COR-L47 (cell line): ENCODE measurements at regions not wholly inside any gene's neighbourhood (a gene's known extent, or its start where the extent isn't known, plus 50 kb on each side); places are given as distances from the start of the nearest gene placed in this dataset.
"Not testable (repeated sequence)": the region's sequence is repeated elsewhere in the genome, so short reads cannot be mapped to it uniquely, and the experiment has no call there.

Source experiments
- DNase-seq: peaks from one replicate; lab custom pipeline; 2025; lab: John Stamatoyannopoulos, UW

DNA sequence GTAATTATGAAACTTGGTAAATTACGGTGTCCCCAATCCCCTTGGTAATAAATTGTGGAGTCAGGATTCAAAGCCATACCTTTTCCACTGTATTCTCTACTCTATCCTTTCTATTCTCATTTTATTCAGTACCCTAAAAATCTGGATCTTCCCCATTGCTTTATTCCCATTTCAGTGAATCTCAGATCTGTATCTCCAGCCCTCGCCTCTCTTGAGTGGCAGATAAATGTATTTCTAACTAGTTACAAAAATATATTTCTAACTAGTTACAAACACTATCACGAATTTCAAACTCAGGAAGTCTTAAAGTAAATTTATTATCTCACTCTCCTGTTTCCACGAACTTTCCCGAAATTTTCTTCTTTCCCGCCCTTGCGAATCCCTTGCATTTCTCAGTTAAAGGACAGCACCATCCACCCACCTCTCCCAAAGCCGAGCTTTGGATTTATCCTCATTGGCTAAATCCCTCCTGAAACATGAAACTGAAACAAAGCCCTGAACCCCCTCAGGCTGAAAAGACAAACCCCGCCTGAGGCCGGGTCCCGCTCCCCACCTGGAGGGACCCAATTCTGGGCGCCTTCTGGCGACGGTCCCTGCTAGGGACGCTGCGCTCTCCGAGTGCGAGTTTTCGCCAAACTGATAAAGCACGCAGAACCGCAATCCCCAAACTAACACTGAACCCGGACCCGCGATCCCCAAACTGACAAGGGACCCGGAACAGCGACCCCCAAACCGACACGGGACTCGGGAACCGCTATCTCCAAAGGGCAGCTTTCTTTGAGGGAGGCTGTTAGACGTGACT is 164.3 kb upstream of the PABPC3 start:
- DNase-seq, result no peak

GRCh38 chr13:24933106-24934023 is 162.6 kb upstream of the PABPC3 start:
- DNase-seq, result not testable (repeated sequence)

- not testable (repeated sequence) for DNase-seq
Observed at GRCh38 chr13:24934024-24934385, 161.9 kb upstream of the PABPC3 start.

DNA sequence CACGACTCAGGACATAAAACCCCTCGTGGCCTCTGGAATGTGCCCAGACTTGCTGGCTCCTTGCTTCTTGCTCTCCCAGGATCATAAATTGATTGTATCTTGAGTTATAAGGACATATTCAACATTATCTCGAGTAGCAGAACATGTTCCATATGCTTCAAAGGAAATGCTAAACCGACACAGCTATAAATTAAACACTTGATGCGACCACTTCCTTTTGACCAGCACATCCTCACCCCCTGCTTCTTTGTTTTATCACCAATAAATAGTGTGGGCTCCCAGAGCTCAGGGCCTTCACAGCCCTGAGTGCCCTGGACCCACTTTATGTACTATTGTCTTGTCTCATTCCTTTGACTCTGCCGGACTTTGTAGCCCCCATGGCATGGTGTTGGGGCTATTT is 157.0 kb upstream of the PABPC3 start:
- no peak for DNase-seq

GRCh38 chr13:24941023-24941713 is 154.8 kb upstream of the PABPC3 start:
- DNase-seq, result not testable (repeated sequence)

GRCh38 chr13:24943136-24943535 is 152.8 kb upstream of the PABPC3 start:
- no peak for DNase-seq

GRCh38 chr13:24944073-24944472 is 151.9 kb upstream of the PABPC3 start:
- not testable (repeated sequence) for DNase-seq

- DNase-seq, result not testable (repeated sequence)
Observed at GRCh38 chr13:24948977-24949376, 147.0 kb upstream of the PABPC3 start.

- DNase-seq, result not testable (repeated sequence)
Observed at GRCh38 chr13:24950611-24951010, 145.3 kb upstream of the PABPC3 start.

DNA sequence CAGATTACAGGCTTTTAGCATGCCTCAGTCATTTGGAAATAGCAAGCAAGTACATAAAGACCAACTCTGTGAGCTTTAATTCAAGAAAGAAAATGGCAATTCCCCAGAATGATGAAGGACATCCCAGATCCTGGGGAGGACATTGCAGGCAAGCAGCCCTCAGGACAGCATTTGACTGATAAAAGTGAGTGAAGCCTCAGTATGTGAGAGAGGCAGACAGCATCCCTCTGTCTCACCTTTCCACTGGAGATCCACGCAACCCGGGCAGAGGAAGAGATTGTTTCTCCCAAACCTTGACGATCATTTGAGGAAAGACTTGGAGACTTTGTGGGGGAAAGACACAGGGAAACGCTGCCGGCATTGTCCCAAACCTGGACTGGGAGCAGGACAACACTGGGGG is 128.0 kb upstream of the PABPC3 start:
- DNase-seq, result not testable (repeated sequence)

DNA sequence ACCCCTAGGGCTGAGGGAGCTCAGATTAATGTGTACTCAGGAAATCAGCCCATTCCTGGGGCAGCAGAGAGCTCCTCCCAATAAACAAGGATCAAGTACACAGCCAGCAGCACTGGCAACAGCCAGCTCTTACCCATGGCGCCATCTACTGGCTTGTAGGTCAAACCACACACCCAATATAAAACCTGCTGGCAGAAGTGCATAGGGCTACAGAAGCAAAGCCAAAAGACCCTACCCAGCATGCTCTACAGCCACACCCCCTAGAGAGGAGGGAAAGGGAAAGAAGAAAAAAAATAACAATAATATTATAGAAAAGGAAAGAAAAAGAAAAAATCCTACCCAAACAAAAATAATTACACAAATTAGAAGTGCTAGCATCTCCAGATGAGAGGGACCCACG is 127.5 kb upstream of the PABPC3 start:
- not testable (repeated sequence) for DNase-seq

DNA sequence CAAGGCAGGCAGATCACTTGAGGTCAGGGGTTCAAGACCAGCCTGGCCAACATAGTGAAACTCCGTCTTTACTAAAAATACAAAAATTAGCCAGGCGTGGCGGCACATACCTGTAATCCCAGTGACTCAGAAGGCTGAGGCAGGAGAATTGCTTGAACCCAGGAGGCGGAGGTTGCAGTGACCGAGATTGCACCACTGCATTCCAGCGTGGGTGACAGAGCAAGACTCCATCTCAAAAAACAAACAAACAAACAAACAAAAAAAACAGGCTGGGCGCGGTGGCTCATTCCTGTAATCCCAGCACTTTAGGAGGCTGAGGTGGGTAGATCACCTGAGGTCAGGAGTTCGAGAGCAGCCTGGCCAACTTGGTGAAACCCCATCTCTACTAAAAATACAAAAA is 122.8 kb upstream of the PABPC3 start:
- DNase-seq, result not testable (repeated sequence)

DNA sequence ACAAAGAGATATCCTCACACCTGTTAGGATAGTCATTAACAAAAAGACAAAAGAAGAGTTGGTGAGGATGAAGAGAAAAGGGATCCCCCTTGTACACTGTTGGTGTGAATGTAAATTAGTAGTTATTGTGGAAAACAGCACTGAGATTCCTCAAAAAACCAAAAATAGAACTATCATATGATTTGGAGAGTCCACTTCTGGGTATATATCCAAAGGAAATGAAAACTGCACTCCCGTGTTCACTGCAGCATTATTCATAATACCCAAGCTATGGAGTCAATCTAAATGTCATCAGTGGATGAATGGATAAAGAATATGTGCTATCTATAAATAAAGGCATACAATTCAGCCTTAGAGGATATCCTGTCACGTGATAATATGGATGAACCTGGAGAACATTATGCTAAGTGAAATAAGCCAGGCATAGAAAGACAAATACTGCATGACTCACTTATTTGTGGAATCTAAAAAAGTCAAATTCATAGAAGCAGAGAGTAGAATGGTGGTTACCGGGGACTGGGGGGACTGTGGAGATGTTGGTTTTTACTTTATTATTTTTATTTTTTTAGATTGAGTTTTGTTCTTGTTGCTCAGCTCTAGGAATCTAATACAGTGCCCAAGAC is 114.6 kb upstream of the PABPC3 start:
- not testable (repeated sequence) for DNase-seq

DNA sequence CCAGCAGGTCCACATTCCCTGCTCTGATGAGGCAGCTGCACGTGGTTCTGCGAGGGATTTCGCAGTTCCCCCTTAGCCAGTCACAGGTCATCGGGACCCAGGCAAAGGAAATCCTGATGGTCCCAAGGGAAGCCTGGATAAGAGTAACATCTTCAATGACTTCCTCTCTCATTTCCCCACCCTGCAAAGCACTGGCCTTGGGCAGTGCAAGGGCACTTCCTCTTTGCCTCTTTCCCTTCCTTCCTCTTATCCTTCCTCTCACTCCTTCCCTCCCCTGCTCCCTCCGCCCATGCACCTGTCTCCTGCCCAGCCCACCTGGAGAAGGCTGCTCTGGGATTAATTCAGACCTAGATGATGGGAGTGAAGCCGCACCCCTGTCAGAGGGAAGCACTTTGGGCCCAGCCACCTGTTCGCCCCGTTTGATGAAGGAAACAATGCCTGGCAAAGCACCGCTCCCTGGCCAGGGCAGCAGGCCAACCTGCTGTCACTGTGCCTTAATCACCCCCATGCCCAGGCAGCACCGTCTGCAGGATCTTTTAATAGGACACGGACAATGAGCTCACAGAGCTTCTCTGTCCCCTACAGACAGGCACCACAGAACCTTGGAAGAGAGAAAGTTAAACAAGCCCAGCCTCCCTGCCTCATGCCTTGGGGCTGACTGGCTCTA is 113.5 kb upstream of the PABPC3 start:
- peak; percentile 45 for DNase-seq

DNA sequence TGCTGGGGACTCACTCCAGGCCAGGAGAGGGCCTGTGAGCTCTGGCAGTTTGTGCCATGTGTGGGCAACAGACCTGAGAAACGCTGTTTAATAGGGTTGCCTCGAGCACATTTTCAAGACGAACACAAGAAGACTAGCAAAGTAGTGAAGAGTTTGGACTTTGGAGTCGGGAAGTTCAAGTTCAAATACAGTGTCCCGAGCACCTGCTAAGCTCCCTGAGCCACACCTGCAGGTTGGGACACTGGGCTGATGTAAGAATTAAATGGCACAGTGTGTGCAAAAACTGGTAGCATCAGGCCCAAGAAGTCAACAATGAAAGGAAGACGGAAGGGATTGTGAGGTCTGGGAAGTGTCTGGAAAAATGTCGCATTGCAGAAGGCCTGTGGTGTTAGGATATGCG is 112.8 kb upstream of the PABPC3 start:
- no peak for DNase-seq

DNA sequence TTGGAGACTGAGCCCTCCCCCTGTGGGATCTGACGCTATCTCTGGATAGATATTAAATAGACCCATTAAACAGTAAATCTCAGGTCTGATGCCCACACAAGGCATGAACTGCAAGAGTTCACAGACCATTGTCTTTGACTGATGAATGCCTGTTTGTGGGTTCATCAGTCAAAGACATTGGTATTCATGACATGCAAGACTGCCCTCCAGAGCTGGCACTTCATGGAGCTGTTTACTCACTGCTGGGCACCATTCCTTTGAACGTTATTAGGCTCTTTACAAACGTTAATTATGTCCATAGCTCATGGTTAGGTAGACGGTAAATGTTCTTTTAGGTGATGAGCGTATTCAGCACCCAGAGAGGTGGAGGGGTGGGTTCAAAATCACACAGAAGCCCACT is 111.8 kb upstream of the PABPC3 start:
- no peak for DNase-seq

GRCh38 chr13:24985107-24985506 is 110.8 kb upstream of the PABPC3 start:
- no peak for DNase-seq

DNA sequence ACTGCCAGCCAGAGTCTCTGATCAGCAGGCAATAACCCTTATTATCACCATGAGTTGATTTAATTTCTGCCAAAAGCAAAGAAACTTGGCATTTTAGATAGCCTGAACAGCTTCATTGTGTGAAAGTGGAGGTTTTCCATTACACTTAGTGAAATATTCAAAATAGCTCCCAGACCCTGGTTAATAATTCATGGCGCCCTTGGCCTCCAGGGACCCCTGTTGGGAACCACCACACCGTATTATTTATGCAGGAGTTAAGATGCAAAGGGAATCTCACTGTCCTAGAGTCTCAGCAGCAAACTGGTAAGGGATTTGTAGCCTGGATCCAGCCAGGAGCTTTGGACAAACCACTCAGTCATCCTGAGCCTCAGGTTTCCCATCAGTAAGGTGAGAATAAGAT is 110.0 kb upstream of the PABPC3 start:
- no peak for DNase-seq

DNA sequence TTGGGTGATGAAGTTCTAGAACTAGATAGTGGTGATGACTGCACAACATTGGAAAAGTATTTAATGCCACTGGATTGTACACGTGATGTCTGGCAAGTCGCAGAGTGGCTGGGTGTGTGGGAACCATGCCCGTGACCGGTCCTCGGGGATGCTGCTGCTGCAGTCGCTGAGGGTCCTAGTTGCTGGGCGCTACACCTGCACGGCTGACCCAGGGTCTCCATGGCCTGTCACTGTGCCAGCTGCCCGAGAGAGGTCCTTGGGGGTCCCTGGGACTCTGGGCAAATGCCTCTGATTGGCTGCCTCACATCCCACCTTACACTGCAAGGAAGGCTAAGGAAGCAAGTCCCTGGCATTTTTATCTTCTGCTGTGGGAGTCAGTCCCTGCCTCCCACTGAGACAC is 109.1 kb upstream of the PABPC3 start:
- DNase-seq, result no peak

- not testable (repeated sequence) for DNase-seq
Observed at GRCh38 chr13:24989959-24990358, 106.0 kb upstream of the PABPC3 start.

DNA sequence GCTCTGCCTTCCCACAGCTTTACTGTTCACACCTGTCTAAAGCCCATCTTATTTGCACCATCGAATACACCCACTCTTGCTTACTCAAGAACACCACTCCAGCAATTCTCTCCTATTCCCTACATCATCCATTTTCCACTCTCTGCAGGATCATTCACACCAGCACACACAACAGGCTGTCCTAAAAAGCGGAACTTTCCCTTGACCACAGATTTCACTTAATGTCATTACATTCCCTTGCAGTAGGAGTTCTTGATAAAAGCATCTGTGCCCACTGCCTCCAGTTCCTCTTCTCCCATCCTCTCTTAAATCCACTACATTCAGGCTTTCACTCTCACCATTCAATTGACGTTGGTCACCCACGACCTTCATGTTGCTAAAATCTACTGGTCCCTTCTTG is 103.0 kb upstream of the PABPC3 start:
- DNase-seq, result not testable (repeated sequence)
